ENCODE measurements at regions not wholly inside any gene's neighbourhood (a gene's known extent, or its start where the extent isn't known, plus 50 kb on each side); places are given as distances from the start of the nearest gene placed in this dataset.

GRCh38 chr6:17032988-17033634 lies 68.7 kb upstream of the STMND1 start:
- 21% methylated on average over 12 of the region's 12 CpGs for WGBS
- intact Hi-C loops (cut with DNase I): no loop called here
- Histone ChIP-seq H3K27ac (peak overlapping the region in 1 of 2 donors; percentile 23), H3K27me3 (replicated peaks; ENCODE audit: insufficient read depth) (no peaks in the 10 kb centered on the region), H3K9me3 (no peaks in the 10 kb centered on the region), H3K4me3 (no peak overlapping the region), H3K36me3 (no peaks in the 10 kb centered on the region), H3K4me1 (replicated peaks) (no peaks in the 10 kb centered on the region)
- peak; percentile 54 for DNase-seq (ENCODE audit: low spot score)
- peak; percentile 63 for TF ChIP-seq POLR2AphosphoS5 (IDR thresholded peaks at IDR 0.05)
- TF ChIP-seq CTCF (IDR thresholded peaks at IDR 0.05): no peak
- TF ChIP-seq POLR2A (IDR thresholded peaks at IDR 0.05): no peak

DNA sequence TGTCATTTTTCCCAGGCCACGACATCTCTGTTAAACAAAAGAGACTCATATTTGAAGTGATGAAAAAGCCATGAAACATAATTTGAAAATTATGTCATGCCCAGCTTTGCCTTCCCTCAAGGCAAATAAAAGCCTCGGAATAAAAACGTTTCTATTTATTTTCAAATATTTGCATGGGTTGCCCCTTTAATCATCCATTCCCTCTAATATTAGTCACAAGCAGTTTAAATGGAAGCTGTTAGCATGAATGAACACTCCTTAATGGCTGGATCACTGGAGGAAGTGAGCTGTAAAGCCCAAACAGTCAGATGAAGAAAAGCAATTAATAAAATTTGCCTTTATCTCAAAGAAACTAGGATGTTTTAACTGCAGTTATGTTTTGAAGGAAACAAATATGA lies 69.3 kb upstream of the STMND1 start:
- no peak for DNase-seq (ENCODE audit: low spot score)
- Histone ChIP-seq H3K27me3 (replicated peaks; ENCODE audit: insufficient read depth) (no peaks in the 10 kb centered on the region), H3K9me3 (no peaks in the 10 kb centered on the region), H3K4me1 (replicated peaks) (no peaks in the 10 kb centered on the region), H3K27ac (peak overlapping the region in 1 of 2 donors; percentile 23), H3K36me3 (no peaks in the 10 kb centered on the region), H3K4me3 (no peak overlapping the region)
- 31% methylated on average over 3 of the region's 3 CpGs for WGBS
- intact Hi-C loops (cut with DNase I): no loop called here
- TF ChIP-seq POLR2AphosphoS5 (IDR thresholded peaks at IDR 0.05) (no peak), CTCF (IDR thresholded peaks at IDR 0.05) (no peak), POLR2A (IDR thresholded peaks at IDR 0.05) (no peak)

- no peak overlapping the region for H3K4me3 ChIP-seq
- 89% methylated on average over 19 of the region's 19 CpGs for WGBS
- TF ChIP-seq POLR2AphosphoS5 (IDR thresholded peaks at IDR 0.05): no peak
- TF ChIP-seq CTCF (IDR thresholded peaks at IDR 0.05): no peak
- TF ChIP-seq POLR2A (IDR thresholded peaks at IDR 0.05): no peak
- no peaks in the 10 kb centered on the region for H3K27me3 ChIP-seq (replicated peaks; ENCODE audit: insufficient read depth)
- no peak for DNase-seq (ENCODE audit: low spot score)
- H3K27ac ChIP-seq: no peak overlapping the region
- no peaks in the 10 kb centered on the region for H3K4me1 ChIP-seq (replicated peaks)
- intact Hi-C loops (cut with DNase I): no loop called here
- no peaks in the 10 kb centered on the region for H3K9me3 ChIP-seq
- H3K36me3 ChIP-seq: no peaks in the 10 kb centered on the region
These were observed 69.9 kb upstream of the STMND1 start for GRCh38 chr6:17031961-17032360.

DNA sequence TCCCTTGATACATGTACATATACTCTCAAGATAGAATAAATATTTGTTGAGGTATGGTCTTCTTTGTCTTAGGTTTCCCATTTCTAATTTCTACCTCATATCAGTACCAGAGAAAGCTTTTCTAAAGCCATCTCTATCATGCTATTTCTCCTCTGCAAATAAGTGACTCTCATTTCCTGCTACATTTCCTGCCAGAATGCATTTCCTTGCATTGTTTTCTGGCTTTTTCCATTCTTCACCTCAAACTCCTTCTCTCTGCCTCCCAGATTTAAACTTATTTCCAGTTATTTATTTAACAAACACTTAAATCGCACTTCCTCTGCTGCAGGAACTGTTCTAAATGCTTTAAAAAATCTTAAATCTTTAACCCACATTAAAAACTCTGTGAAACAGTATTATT lies 74.4 kb upstream of the STMND1 start:
- TF ChIP-seq POLR2AphosphoS5 (IDR thresholded peaks at IDR 0.05) (no peak), CTCF (IDR thresholded peaks at IDR 0.05) (no peak), POLR2A (IDR thresholded peaks at IDR 0.05) (no peak)

GRCh38 chr6:17022604-17023003 lies 79.2 kb upstream of the STMND1 start:
- no peaks in the 10 kb centered on the region for H3K36me3 ChIP-seq
- H3K27me3 ChIP-seq (replicated peaks; ENCODE audit: insufficient read depth): no peaks in the 10 kb centered on the region
- no peaks in the 10 kb centered on the region for H3K9me3 ChIP-seq
- no peak for DNase-seq (ENCODE audit: low spot score)
- no peak overlapping the region for H3K27ac ChIP-seq
- H3K4me3 ChIP-seq: no peak overlapping the region
- WGBS: 73% methylated on average over 3 of the region's 3 CpGs
- TF ChIP-seq POLR2A (IDR thresholded peaks at IDR 0.05): no peak
- intact Hi-C loops (cut with DNase I): no loop called here
- no peaks in the 10 kb centered on the region for H3K4me1 ChIP-seq (replicated peaks)

More for the DNA sequence above, 74.4 kb upstream of the STMND1 start:
- Histone ChIP-seq H3K9me3 (no peaks in the 10 kb centered on the region), H3K4me1 (replicated peaks) (no peaks in the 10 kb centered on the region), H3K36me3 (no peaks in the 10 kb centered on the region), H3K4me3 (no peak overlapping the region), H3K27me3 (replicated peaks; ENCODE audit: insufficient read depth) (no peaks in the 10 kb centered on the region), H3K27ac (no peak overlapping the region)
- WGBS: 95% methylated on average over 1 of the region's 1 CpG
- no peak for DNase-seq (ENCODE audit: low spot score)
- intact Hi-C loops (cut with DNase I): no loop called here

Measured in prostate gland (tissue), 2 donors.